SK-N-SH (cell line): ENCODE measurements at regions not wholly inside any gene's neighbourhood (a gene's known extent, or its start where the extent isn't known, plus 50 kb on each side); places are given as distances from the start of the nearest gene placed in this dataset.

Source experiments
- CTCF ChIA-PET: fragments of 300-600, 350-600 bp; formaldehyde crosslinking; extraction: SDS; loops from one replicate; lab custom pipeline; 2021; lab: Yijun Ruan, JAX
- POLR2A ChIA-PET: fragments of 350-600 bp; sonication (Branson Sonifier 250); formaldehyde crosslinking; extraction: SDS; loops from one replicate; lab custom pipeline; 2020; ENCODE audit warnings: antibody characterized with exemption, inconsistent platforms; lab: Yijun Ruan, JAX
- DNase-seq: peaks from one replicate; pipeline ENCODE4 v3.0.0; 2012
- H2AFZ ChIP-seq: fragments of 200-600 bp; sonication (generic); 2 replicates; pipeline ENCODE4 v1.8.1; 2016; ENCODE audit warnings: antibody characterized with exemption, mild to moderate bottlenecking, low read depth
- H3F3A ChIP-seq: fragments of 200-600 bp; sonication (generic); replicated peaks from 2 replicates; pipeline ENCODE3; 2016; ENCODE audit warnings: antibody characterized with exemption, mild to moderate bottlenecking; ENCODE audit not compliant: insufficient read depth
- H3K27ac ChIP-seq, 2 experiments: fragments of 200-500 bp in 1 of 2; fragments of 200-600 bp in 1 of 2; sonication (Bioruptor generic) in 1 of 2; sonication (generic), shearing (Covaris generic) in 1 of 2; 2 replicates each; pipeline versions ENCODE4 v1.5.1 to v1.6.1; 2014 to 2016; ENCODE audit warnings: low read depth in 2 of 2, inconsistent platforms in 1 of 2, low read length in 1 of 2, mild to moderate bottlenecking in 1 of 2, mixed read lengths in 1 of 2
- H3K27me3 ChIP-seq: fragments of 200-600 bp; sonication (generic), shearing (Covaris generic); 2 replicates; pipeline ENCODE4 v1.6.1; 2016; ENCODE audit warnings: mixed run types; ENCODE audit not compliant: insufficient read depth
- H3K36me3 ChIP-seq, 2 experiments: fragments of 200-500 bp in 1 of 2; fragments of 200-600 bp in 1 of 2; sonication (Bioruptor generic) in 1 of 2; sonication (generic) in 1 of 2; replicated peaks in 1 of 2; 2 replicates each; pipeline versions ENCODE3 to v1.5.1; 2014 to 2016; ENCODE audit warnings: low read length in 1 of 2, mild to moderate bottlenecking in 1 of 2; ENCODE audit not compliant: insufficient read depth in 2 of 2, control insufficient read depth in 1 of 2
- H3K4me1 ChIP-seq, 2 experiments: fragments of 200-500 bp in 1 of 2; fragments of 200-600 bp in 1 of 2; sonication (Bioruptor generic) in 1 of 2; sonication (generic), shearing (Covaris generic) in 1 of 2; 2 replicates each; pipeline versions ENCODE4 v1.5.1 to v1.6.1; 2014 to 2016; ENCODE audit warnings: low read depth in 1 of 2, low read length in 1 of 2, mixed run types in 1 of 2; ENCODE audit not compliant: insufficient read depth in 2 of 2, control insufficient read depth in 1 of 2
- H3K4me2 ChIP-seq: fragments of 200-600 bp; sonication (generic), shearing (Covaris generic); 2 replicates; pipeline ENCODE4 v1.6.1; 2017; ENCODE audit warnings: mixed run types
- H3K4me3 ChIP-seq, 2 experiments: fragments of 200-500 bp in 1 of 2; fragments of 200-600 bp in 1 of 2; sonication (Bioruptor generic) in 1 of 2; sonication (generic), shearing (Covaris generic) in 1 of 2; 2 replicates each; pipeline versions ENCODE4 v1.5.1 to v1.8.1; 2014 to 2016; ENCODE audit warnings: low read depth in 2 of 2, inconsistent platforms in 1 of 2, low read length in 1 of 2, mild to moderate bottlenecking in 1 of 2, mixed read lengths in 1 of 2, moderate library complexity in 1 of 2
- H3K79me2 ChIP-seq: fragments of 200-600 bp; sonication (generic); 2 replicates; pipeline ENCODE4 v1.8.1; 2017; ENCODE audit warnings: mild to moderate bottlenecking; ENCODE audit not compliant: insufficient read depth
- H3K9ac ChIP-seq: fragments of 200-600 bp; sonication (generic); 2 replicates; pipeline ENCODE4 v1.6.1; 2017; ENCODE audit warnings: mixed run types
- H3K9me2 ChIP-seq: fragments of 200-600 bp; sonication (generic); 2 replicates; pipeline ENCODE4 v1.6.1; 2017; ENCODE audit warnings: mixed run types
- H3K9me3 ChIP-seq: fragments of 200-600 bp; sonication (generic); 2 replicates; pipeline ENCODE4 v1.6.1; 2017; ENCODE audit warnings: mixed run types, mild to moderate bottlenecking, moderate library complexity
- H4K20me1 ChIP-seq: fragments of 200-600 bp; sonication (generic); 2 replicates; pipeline ENCODE4 v1.6.1; 2017; ENCODE audit warnings: mild to moderate bottlenecking, mixed run types; ENCODE audit not compliant: insufficient read depth
- ELF1 ChIP-seq: IDR thresholded peaks from 2 replicates; pipeline ENCODE4 v1.4.0; 2012
- EP300 ChIP-seq, 2 experiments: IDR thresholded peaks; 2 replicates each; pipeline versions ENCODE4 v1.4.0 to v1.6.1; 2012; ENCODE audit warnings: borderline replicate concordance in 1 of 2, low read depth in 1 of 2, low read length in 1 of 2
- FOSL2 ChIP-seq: IDR thresholded peaks from 2 replicates; pipeline ENCODE4 v1.4.0; 2012; ENCODE audit warnings: low read depth, mild to moderate bottlenecking, moderate library complexity, borderline replicate concordance
- FOXJ3 ChIP-seq: sonication (generic); formaldehyde crosslinking; IDR thresholded peaks from 2 replicates; pipeline ENCODE4 v1.5.1; 2020; ENCODE audit warnings: mild to moderate bottlenecking, missing genetic modification reagents
- FOXM1 ChIP-seq: IDR thresholded peaks from 2 replicates; pipeline ENCODE4 v1.4.0; 2012; ENCODE audit warnings: low read depth, mild to moderate bottlenecking
- GABPA ChIP-seq: IDR thresholded peaks from 2 replicates; pipeline ENCODE4 v1.4.0; 2012; ENCODE audit warnings: low read depth, mild to moderate bottlenecking
- JUND ChIP-seq: IDR thresholded peaks from 2 replicates; pipeline ENCODE4 v1.4.0; 2012
- MEF2A ChIP-seq: IDR thresholded peaks from 2 replicates; pipeline ENCODE4 v1.4.0; 2012; ENCODE audit warnings: low read depth, borderline replicate concordance
- MXI1 ChIP-seq: IDR thresholded peaks from 2 replicates; pipeline ENCODE4 v1.6.1; 2012; ENCODE audit warnings: mild to moderate bottlenecking, low read depth, low read length, improper control_type of control experiment
- NRF1 ChIP-seq: IDR thresholded peaks from 2 replicates; pipeline ENCODE4 v1.6.1; 2012; ENCODE audit warnings: low read depth, mild to moderate bottlenecking, low read length
- RAD21 ChIP-seq: IDR thresholded peaks from 2 replicates; pipeline ENCODE4 v1.6.1; 2012; ENCODE audit warnings: mild to moderate bottlenecking, low read length
- RXRA ChIP-seq: IDR thresholded peaks from 2 replicates; pipeline ENCODE4 v1.4.0; 2012; ENCODE audit warnings: low read depth, mild to moderate bottlenecking, borderline replicate concordance
- SIN3A ChIP-seq: IDR thresholded peaks from 2 replicates; pipeline ENCODE4 v1.6.1; 2012; ENCODE audit warnings: low read depth, mild to moderate bottlenecking, low read length, moderate library complexity, borderline replicate concordance
- TCF12 ChIP-seq: IDR thresholded peaks from 2 replicates; pipeline ENCODE4 v1.4.0; 2012
- TEAD4 ChIP-seq: IDR thresholded peaks from 2 replicates; pipeline ENCODE4 v1.4.0; 2012; ENCODE audit warnings: mild to moderate bottlenecking, borderline replicate concordance; ENCODE audit not compliant: insufficient read depth
- YY1 ChIP-seq: IDR thresholded peaks from 2 replicates; pipeline ENCODE4 v1.4.0; 2012; ENCODE audit warnings: low read depth, mild to moderate bottlenecking
- ZBTB33 ChIP-seq: IDR thresholded peaks from 2 replicates; pipeline ENCODE4 v1.4.0; 2012; ENCODE audit warnings: low read depth, borderline replicate concordance
- WGBS: methylation state at CpG from one replicate; pipeline ENCODE4 v1.1.6; 2017; ENCODE audit warnings: low lambda C conversion rate; 5-methylcytosine and 5-hydroxymethylcytosine counted together
- TF ChIP-seq, protein P1 (sequence below): IDR thresholded peaks from 2 replicates; pipeline ENCODE4 v1.4.0; 2012; ENCODE audit warnings: low read depth
- TF ChIP-seq, protein P2 (sequence below): fragments of 150-350 bp; IDR thresholded peaks from 2 replicates; pipeline ENCODE4 v1.6.1; 2017; ENCODE audit warnings: antibody characterized with exemption, low read length, low read depth, borderline replicate concordance
- TF ChIP-seq, protein P3 (sequence below): fragments of 150-350 bp; IDR thresholded peaks from 2 replicates; pipeline ENCODE4 v1.6.1; 2016; ENCODE audit warnings: mild to moderate bottlenecking, low read depth, low read length
- TF ChIP-seq, protein P4 (sequence below): IDR thresholded peaks from 2 replicates; pipeline ENCODE4 v1.6.1; 2012; ENCODE audit warnings: mild to moderate bottlenecking, low read depth, low read length, moderate library complexity

DNA sequence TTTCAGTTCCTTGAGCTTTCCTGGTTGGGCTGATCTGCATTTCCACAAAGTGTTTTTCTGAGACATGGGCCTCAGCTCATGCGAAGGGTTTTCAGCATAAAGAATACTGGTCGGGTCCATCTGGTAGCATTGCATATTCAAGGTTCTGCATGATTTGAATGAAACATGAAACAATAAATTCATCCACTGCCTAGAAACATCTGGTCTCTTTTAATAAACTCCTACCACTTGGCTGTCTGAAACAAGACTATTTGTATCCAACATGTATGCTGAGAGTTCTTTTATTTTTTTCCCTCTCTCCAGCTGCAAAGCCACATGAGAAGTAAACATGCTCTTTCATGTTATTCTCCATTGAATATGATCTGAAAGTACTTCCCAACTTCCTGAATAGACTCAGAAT lies 314.9 kb upstream of the SOX11 start:
- Histone ChIP-seq H3K4me2 (no peak overlapping the region), H2AFZ (no peak overlapping the region), H3K4me3 (no peak overlapping the region), H3K9me2 (no peaks in the 10 kb centered on the region), H4K20me1 (no peaks in the 10 kb centered on the region), H3K27ac (no peak overlapping the region), H3K4me1 (peaks cover 0 to 2% of the 10 kb centered on the region in 2 experiments; a peak in 1 of 4 replicates), H3K27me3 (no peaks in the 10 kb centered on the region), H3F3A (no peaks in the 10 kb centered on the region), H3K79me2 (no peaks in the 10 kb centered on the region), H3K9me3 (no peaks in the 10 kb centered on the region; the same call in 1 of the 2 replicates), H3K9ac (no peak overlapping the region), H3K36me3 (no peaks in the 10 kb centered on the region)
- POLR2A ChIA-PET, result no interaction called here
- DNase-seq, result no peak
- no peak for TF ChIP-seq GABPA
- TF ChIP-seq SIN3A, result no peak
- TF ChIP-seq, protein P1, sequence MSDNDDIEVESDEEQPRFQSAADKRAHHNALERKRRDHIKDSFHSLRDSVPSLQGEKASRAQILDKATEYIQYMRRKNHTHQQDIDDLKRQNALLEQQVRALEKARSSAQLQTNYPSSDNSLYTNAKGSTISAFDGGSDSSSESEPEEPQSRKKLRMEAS, result no peak
- TF ChIP-seq, protein P2, sequence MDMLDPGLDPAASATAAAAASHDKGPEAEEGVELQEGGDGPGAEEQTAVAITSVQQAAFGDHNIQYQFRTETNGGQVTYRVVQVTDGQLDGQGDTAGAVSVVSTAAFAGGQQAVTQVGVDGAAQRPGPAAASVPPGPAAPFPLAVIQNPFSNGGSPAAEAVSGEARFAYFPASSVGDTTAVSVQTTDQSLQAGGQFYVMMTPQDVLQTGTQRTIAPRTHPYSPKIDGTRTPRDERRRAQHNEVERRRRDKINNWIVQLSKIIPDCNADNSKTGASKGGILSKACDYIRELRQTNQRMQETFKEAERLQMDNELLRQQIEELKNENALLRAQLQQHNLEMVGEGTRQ, result no peak
- no peak for TF ChIP-seq TCF12
- no peak for TF ChIP-seq EP300 (IDR thresholded peaks at IDR 0.05; ENCODE audit: borderline replicate concordance in 1 of 2, low read depth in 1 of 2, low read length in 1 of 2)
- no peak for TF ChIP-seq ELF1
- TF ChIP-seq RXRA, result no peak
- no peak for TF ChIP-seq MXI1
- no peak for TF ChIP-seq YY1
- TF ChIP-seq JUND, result no peak
- no peak for TF ChIP-seq FOXM1
- no peak for TF ChIP-seq RAD21
- no peak for TF ChIP-seq FOSL2
- TF ChIP-seq MEF2A, result no peak
- TF ChIP-seq FOXJ3, result no peak
- no peak for TF ChIP-seq ZBTB33
- 61% methylated on average over 2 of the region's 2 CpGs for WGBS
- CTCF ChIA-PET, result no interaction called here

- Histone ChIP-seq H3K79me2 (no peaks in the 10 kb centered on the region), H3K9me2 (no peaks in the 10 kb centered on the region), H4K20me1 (no peaks in the 10 kb centered on the region), H3K36me3 (no peaks in the 10 kb centered on the region), H3K9ac (no peak overlapping the region), H2AFZ (no peak overlapping the region), H3K4me1 (no peaks in the 10 kb centered on the region), H3K4me2 (no peak overlapping the region), H3K27ac (no peak overlapping the region), H3K4me3 (no peak overlapping the region), H3F3A (no peaks in the 10 kb centered on the region), H3K9me3 (peaks cover 3% of the 10 kb centered on the region; the same call in 1 of the 2 replicates), H3K27me3 (no peaks in the 10 kb centered on the region)
- TF ChIP-seq JUND, result no peak
- TF ChIP-seq, protein P3, sequence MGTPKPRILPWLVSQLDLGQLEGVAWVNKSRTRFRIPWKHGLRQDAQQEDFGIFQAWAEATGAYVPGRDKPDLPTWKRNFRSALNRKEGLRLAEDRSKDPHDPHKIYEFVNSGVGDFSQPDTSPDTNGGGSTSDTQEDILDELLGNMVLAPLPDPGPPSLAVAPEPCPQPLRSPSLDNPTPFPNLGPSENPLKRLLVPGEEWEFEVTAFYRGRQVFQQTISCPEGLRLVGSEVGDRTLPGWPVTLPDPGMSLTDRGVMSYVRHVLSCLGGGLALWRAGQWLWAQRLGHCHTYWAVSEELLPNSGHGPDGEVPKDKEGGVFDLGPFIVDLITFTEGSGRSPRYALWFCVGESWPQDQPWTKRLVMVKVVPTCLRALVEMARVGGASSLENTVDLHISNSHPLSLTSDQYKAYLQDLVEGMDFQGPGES, result no peak
- TF ChIP-seq, protein P4, sequence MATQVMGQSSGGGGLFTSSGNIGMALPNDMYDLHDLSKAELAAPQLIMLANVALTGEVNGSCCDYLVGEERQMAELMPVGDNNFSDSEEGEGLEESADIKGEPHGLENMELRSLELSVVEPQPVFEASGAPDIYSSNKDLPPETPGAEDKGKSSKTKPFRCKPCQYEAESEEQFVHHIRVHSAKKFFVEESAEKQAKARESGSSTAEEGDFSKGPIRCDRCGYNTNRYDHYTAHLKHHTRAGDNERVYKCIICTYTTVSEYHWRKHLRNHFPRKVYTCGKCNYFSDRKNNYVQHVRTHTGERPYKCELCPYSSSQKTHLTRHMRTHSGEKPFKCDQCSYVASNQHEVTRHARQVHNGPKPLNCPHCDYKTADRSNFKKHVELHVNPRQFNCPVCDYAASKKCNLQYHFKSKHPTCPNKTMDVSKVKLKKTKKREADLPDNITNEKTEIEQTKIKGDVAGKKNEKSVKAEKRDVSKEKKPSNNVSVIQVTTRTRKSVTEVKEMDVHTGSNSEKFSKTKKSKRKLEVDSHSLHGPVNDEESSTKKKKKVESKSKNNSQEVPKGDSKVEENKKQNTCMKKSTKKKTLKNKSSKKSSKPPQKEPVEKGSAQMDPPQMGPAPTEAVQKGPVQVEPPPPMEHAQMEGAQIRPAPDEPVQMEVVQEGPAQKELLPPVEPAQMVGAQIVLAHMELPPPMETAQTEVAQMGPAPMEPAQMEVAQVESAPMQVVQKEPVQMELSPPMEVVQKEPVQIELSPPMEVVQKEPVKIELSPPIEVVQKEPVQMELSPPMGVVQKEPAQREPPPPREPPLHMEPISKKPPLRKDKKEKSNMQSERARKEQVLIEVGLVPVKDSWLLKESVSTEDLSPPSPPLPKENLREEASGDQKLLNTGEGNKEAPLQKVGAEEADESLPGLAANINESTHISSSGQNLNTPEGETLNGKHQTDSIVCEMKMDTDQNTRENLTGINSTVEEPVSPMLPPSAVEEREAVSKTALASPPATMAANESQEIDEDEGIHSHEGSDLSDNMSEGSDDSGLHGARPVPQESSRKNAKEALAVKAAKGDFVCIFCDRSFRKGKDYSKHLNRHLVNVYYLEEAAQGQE, result no peak
- TF ChIP-seq NRF1, result no peak
- TF ChIP-seq FOSL2, result no peak
- TF ChIP-seq TEAD4, result no peak
- TF ChIP-seq EP300 (IDR thresholded peaks at IDR 0.05; ENCODE audit: borderline replicate concordance in 1 of 2, low read depth in 1 of 2, low read length in 1 of 2), result no peak
- no peak for DNase-seq
- ChIA-PET CTCF (no interaction called here), POLR2A (no interaction called here)
- WGBS, result 12% methylated on average over 1 of the region's 1 CpG
These were observed 312.4 kb upstream of the SOX11 start for GRCh38 chr2:5379811-5380210.
